ENCODE measurements at regions not wholly inside any gene's neighbourhood (a gene's known extent, or its start where the extent isn't known, plus 50 kb on each side); places are given as distances from the start of the nearest gene placed in this dataset.

DNA sequence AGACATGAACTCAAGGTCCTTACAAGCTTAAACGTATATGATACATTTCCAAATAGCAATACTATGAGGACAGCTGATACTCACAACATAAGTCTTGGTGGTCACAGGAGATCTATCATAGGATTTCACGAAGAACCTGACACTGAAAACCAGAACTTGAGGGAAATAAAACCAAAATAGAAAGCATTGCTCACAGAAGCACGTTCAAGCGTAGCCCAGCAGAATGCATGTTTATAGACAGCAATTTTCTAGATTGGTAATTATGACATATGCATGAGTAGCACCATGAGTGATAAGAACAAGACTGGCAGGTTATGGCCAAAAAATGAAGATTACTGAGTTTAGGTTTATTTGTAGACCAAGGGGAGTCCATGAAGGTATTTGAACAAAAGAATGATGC is 243.5 kb downstream of the ETS1 start:
- H3K56ac ChIP-seq (ENCODE audit: extremely low read depth, insufficient read depth, low read length), result no peak overlapping the region
- no TSS peak for BruUV-seq (replicated peaks)
- no peak overlapping the region for H2BK120ac ChIP-seq (ENCODE audit: low read depth, low read length)
- H3K36me3 ChIP-seq (ENCODE audit: control insufficient read depth, insufficient read depth, low read length), result no peaks in the 10 kb centered on the region
- no peak overlapping the region for H3K18ac ChIP-seq (ENCODE audit: low read depth, low read length)
- no peak overlapping the region for H2BK15ac ChIP-seq (ENCODE audit: low read depth, low read length)
- no peaks in the 10 kb centered on the region for H3K27me3 ChIP-seq (ENCODE audit: control insufficient read depth, insufficient read depth, low read length)
- H2AK5ac ChIP-seq (ENCODE audit: low read depth, low read length), result no peak overlapping the region
- H3K4me3 ChIP-seq (ENCODE audit: insufficient read depth, low read depth, low read length), result no peak overlapping the region
- no peak overlapping the region for H3K23ac ChIP-seq (ENCODE audit: low read depth, low read length)
- no peak overlapping the region for H4K91ac ChIP-seq (ENCODE audit: insufficient read depth, low read depth, low read length)
- TF ChIP-seq CHD1 (IDR thresholded peaks at IDR 0.05; ENCODE audit: low read depth, low read length) (no peak), POLR2A (IDR thresholded peaks at IDR 0.05; ENCODE audit: low read depth, low read length) (no peak), USF2 (IDR thresholded peaks at IDR 0.05; ENCODE audit: low read depth, low read length) (no peak), RFX5 (IDR thresholded peaks at IDR 0.05; ENCODE audit: low read depth, low read length) (no peak), MAZ (IDR thresholded peaks at IDR 0.05; ENCODE audit: borderline replicate concordance, low read depth, low read length) (no peak)
- TF ChIP-seq, protein P1, sequence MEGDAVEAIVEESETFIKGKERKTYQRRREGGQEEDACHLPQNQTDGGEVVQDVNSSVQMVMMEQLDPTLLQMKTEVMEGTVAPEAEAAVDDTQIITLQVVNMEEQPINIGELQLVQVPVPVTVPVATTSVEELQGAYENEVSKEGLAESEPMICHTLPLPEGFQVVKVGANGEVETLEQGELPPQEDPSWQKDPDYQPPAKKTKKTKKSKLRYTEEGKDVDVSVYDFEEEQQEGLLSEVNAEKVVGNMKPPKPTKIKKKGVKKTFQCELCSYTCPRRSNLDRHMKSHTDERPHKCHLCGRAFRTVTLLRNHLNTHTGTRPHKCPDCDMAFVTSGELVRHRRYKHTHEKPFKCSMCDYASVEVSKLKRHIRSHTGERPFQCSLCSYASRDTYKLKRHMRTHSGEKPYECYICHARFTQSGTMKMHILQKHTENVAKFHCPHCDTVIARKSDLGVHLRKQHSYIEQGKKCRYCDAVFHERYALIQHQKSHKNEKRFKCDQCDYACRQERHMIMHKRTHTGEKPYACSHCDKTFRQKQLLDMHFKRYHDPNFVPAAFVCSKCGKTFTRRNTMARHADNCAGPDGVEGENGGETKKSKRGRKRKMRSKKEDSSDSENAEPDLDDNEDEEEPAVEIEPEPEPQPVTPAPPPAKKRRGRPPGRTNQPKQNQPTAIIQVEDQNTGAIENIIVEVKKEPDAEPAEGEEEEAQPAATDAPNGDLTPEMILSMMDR (conservative IDR thresholded peaks at IDR 0.05; ENCODE audit: low read depth, low read length), result no peak
- no peak overlapping the region for H2BK20ac ChIP-seq (ENCODE audit: low read depth, low read length)
- H3K4ac ChIP-seq (ENCODE audit: low read depth, low read length), result no peak overlapping the region
- intact Hi-C loops (cut with micrococcal nuclease) (no loop called here), dilution Hi-C loops (cut with HindIII; ENCODE audit: low sequenced_read_pairs, unreplicated experiment) (no loop called here), in situ Hi-C loops (cut with MboI; ENCODE audit: low sequenced_read_pairs) (no loop called here)
- DNase-seq (peak; percentile 41), ATAC-seq (ENCODE audit: low read depth) (no peak)
- no peak overlapping the region for H3K14ac ChIP-seq (replicated peaks; ENCODE audit: low read depth, low read length)
- H4K20me1 ChIP-seq (ENCODE audit: insufficient read depth, low read length), result no peaks in the 10 kb centered on the region
- H2AFZ ChIP-seq (replicated peaks; ENCODE audit: low read length, poor library complexity), result no peak overlapping the region
- no peak overlapping the region for H4K8ac ChIP-seq (ENCODE audit: low read depth in 2 of 2, low read length in 2 of 2)
- H3K79me1 ChIP-seq (ENCODE audit: low read depth in 1 of 2, low read length in 2 of 2), result no peaks in the 10 kb centered on the region
- no peak overlapping the region for H2AK9ac ChIP-seq (replicated peaks; ENCODE audit: low read depth, low read length, poor library complexity)
- H3K9me1 ChIP-seq (ENCODE audit: insufficient read depth, low read length), result peaks cover 8% of the 10 kb centered on the region; the same call in 1 of the 2 replicates
- no peak overlapping the region for H3K4me2 ChIP-seq (ENCODE audit: low read depth, low read length)
- H2BK5ac ChIP-seq (ENCODE audit: low read depth, low read length, poor library complexity, severe bottlenecking), result no peak overlapping the region
- peaks cover 9% of the 10 kb centered on the region for H3K4me1 ChIP-seq (ENCODE audit: control insufficient read depth, insufficient read depth, low read length)
- H3K9me3 ChIP-seq (ENCODE audit: control insufficient read depth, insufficient read depth, low read length), result no peaks in the 10 kb centered on the region
- H4K5ac ChIP-seq (ENCODE audit: low read depth, low read length), result no peak overlapping the region
- no peak overlapping the region for H3K27ac ChIP-seq (ENCODE audit: insufficient read depth, low read length)
- 74% methylated on average over 3 of the region's 4 CpGs; no CpG with 5 or more reads in 1 of the 2 experiments for WGBS, 2 experiments (ENCODE audit: extremely low coverage in 2 of 2, insufficient read length in 1 of 2)
- ChIA-PET CTCF (no interaction called here), POLR2A (ENCODE audit: unreplicated experiment) (no interaction called here)
- no peak overlapping the region for H3K9ac ChIP-seq (ENCODE audit: low read depth, low read length)
